ENCODE measurements at regions not wholly inside any gene's neighbourhood (a gene's known extent, or its start where the extent isn't known, plus 50 kb on each side); places are given as distances from the start of the nearest gene placed in this dataset.

GRCh38 chr15:36334059-36334458, 245.4 kb upstream of the CDIN1 start:
- CTCF ChIA-PET (ENCODE audit: low intra/inter-chr PET ratio), result no interaction called here
- no peak overlapping the region for H3K9ac ChIP-seq (ENCODE audit: insufficient read depth in 1 of 2, low read depth in 2 of 2, low read length in 2 of 2)
- H3K4me3 ChIP-seq, result no peak overlapping the region
- no peaks in the 10 kb centered on the region for H4K20me1 ChIP-seq (replicated peaks; ENCODE audit: control insufficient read depth, insufficient read depth, low read length)
- in situ Hi-C loops (cut with MboI), result no loop called here
- no TSS peak for BruUV-seq (replicated peaks)
- H3K27ac ChIP-seq (ENCODE audit: extremely low read depth, low read depth, low read length), result peak overlapping the region; percentile 53
- H3K9me3 ChIP-seq (replicated peaks; ENCODE audit: control insufficient read depth, insufficient read depth, low read depth, low read length), result no peaks in the 10 kb centered on the region
- peak; percentile 87 for ATAC-seq
- H3K4me1 ChIP-seq (replicated peaks in 1 of 2; ENCODE audit: control insufficient read depth in 2 of 2, insufficient read depth in 2 of 2, low read length in 2 of 2), result peaks cover 0 to 10% of the 10 kb centered on the region in 2 experiments; a peak in 2 of 5 replicates
- no peaks in the 10 kb centered on the region for H3K36me3 ChIP-seq (ENCODE audit: control insufficient read depth, insufficient read depth, low read length)
- intact Hi-C loops (cut with micrococcal nuclease), result no loop called here
- peak in 2 of 4 experiments; percentile 55 to 58 for DNase-seq (ENCODE audit: extremely low read depth in 1 of 4, low spot score in 3 of 4)
- peak overlapping the region; percentile 91 for H2AFZ ChIP-seq (ENCODE audit: low read depth, low read length)
- H3K27me3 ChIP-seq (ENCODE audit: control insufficient read depth in 2 of 2, insufficient read depth in 2 of 2, low read length in 2 of 2), result no peaks in the 10 kb centered on the region
- WGBS (ENCODE audit: insufficient coverage, low coverage, missing lambda C conversion rate), result 9% methylated on average over 3 of the region's 3 CpGs
- POLR2A ChIA-PET, result no interaction called here
- H3K9me1 ChIP-seq (ENCODE audit: control insufficient read depth, insufficient read depth, low read length), result no peaks in the 10 kb centered on the region
- H3K4me2 ChIP-seq (ENCODE audit: insufficient read depth, low read length), result peak overlapping the region; percentile 63
- H3K79me2 ChIP-seq (ENCODE audit: control insufficient read depth, insufficient read depth, low read length), result no peaks in the 10 kb centered on the region
- FAIRE-seq, result peak; percentile 85
- TF ChIP-seq LCOR (CRISPR knock-in tag; IDR thresholded peaks at IDR 0.05) (peak; percentile 62; the same call in 1 of the 2 replicates), TCF3 (CRISPR knock-in tag; IDR thresholded peaks at IDR 0.05) (peak; percentile 40), NFE2 (IDR thresholded peaks at IDR 0.05; ENCODE audit: low read depth) (no peak), POU5F1 (IDR thresholded peaks at IDR 0.05; ENCODE audit: borderline replicate concordance, low read depth, low read length, partially characterized antibody) (no peak), MGA (IDR thresholded peaks at IDR 0.05) (peak; percentile 87), ZNF436 (CRISPR knock-in tag; IDR thresholded peaks at IDR 0.05) (no peak), JUNB (CRISPR knock-in tag; conservative IDR thresholded peaks at IDR 0.05) (no peak), ZNF639 (CRISPR knock-in tag; conservative IDR thresholded peaks at IDR 0.05 in 1 of 2, IDR thresholded peaks at IDR 0.05 in 1 of 2) (no peak), DLX4 (CRISPR knock-in tag; IDR thresholded peaks at IDR 0.05) (no peak), ZNF57 (CRISPR knock-in tag; IDR thresholded peaks at IDR 0.05) (no peak)
